T-helper 1 cell treated with Interleukin-12 subunit alpha and Interleukin-12 subunit beta and Interleukin-4 antibody, amounts not matched to agents 30 μg/mL and 1 μg/mL, for 36 hours (primary cell): ENCODE measurements at regions not wholly inside any gene's neighbourhood (a gene's known extent, or its start where the extent isn't known, plus 50 kb on each side); places are given as distances from the start of the nearest gene placed in this dataset.

Source experiments
- H3K27ac Mint-ChIP-seq: one replicate; pipeline ENCODE4 v1.8.0; 2021; ENCODE audit warnings: mild to moderate bottlenecking, mixed read lengths
- H3K27me3 Mint-ChIP-seq: one replicate; pipeline ENCODE4 v1.8.0; 2021; ENCODE audit warnings: low read depth, mixed read lengths
- H3K36me3 Mint-ChIP-seq: one replicate; pipeline ENCODE4 v1.8.0; 2021; ENCODE audit warnings: low read depth, mixed read lengths
- H3K4me1 Mint-ChIP-seq: one replicate; pipeline ENCODE4 v1.8.0; 2021; ENCODE audit warnings: low read depth, mixed read lengths
- H3K4me3 Mint-ChIP-seq: one replicate; pipeline ENCODE4 v1.8.0; 2021; ENCODE audit warnings: mild to moderate bottlenecking, moderate library complexity, mixed read lengths
- H3K9me3 Mint-ChIP-seq: one replicate; pipeline ENCODE4 v1.8.0; 2021; ENCODE audit warnings: mixed read lengths

DNA sequence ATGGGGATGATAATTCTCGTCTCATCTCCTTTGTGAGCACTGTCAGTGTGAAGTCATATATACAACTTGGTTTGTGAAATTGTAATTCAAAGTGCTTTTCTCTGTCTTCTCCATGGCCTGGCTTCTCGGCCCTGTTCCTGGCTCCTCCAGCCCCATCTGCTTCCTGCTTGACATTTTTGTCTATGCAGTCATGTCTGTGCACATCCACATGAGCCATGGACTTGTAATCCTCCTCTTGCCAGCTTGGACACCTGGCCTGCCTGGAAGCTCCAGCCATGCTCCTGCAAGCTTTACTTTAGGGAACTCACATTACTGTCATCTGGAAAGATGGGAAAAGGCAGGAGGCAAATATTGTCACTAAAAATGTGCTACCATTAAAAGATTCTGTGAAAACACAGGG is 576.0 kb upstream of the DPP6 start:
- H3K27ac Mint-ChIP-seq: no peak overlapping the region
- H3K36me3 Mint-ChIP-seq: no peaks in the 10 kb centered on the region
- no peaks in the 10 kb centered on the region for H3K4me1 Mint-ChIP-seq
- peaks cover 4% of the 10 kb centered on the region for H3K9me3 Mint-ChIP-seq
- no peak overlapping the region for H3K4me3 Mint-ChIP-seq
- H3K27me3 Mint-ChIP-seq: no peaks in the 10 kb centered on the region

DNA sequence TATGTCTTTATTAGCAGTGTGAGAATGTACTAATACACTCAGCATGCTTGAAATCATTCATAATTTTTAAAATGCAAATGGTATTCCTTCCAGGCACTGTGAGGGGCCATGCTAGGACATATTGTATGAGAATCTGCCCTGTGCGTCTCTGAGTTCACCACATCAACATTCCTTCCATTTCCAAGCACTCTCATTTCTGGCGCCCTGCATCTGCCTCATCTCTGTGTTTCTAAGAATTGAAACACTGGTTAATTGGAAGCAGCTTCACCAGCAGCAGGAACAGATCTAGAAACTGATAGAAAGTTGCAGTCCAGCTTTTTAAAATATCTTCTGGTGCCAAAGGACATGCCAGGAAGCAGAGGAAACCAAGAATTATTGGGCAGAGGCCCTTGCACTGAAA is 555.9 kb upstream of the DPP6 start:
- no peaks in the 10 kb centered on the region for H3K27me3 Mint-ChIP-seq
- H3K9me3 Mint-ChIP-seq: peaks cover 7% of the 10 kb centered on the region
- H3K4me1 Mint-ChIP-seq: no peaks in the 10 kb centered on the region
- no peaks in the 10 kb centered on the region for H3K36me3 Mint-ChIP-seq
- H3K27ac Mint-ChIP-seq: no peak overlapping the region
- H3K4me3 Mint-ChIP-seq: no peak overlapping the region

- Mint-ChIP-seq H3K36me3 (no peaks in the 10 kb centered on the region), H3K4me1 (no peaks in the 10 kb centered on the region), H3K9me3 (peaks cover 4% of the 10 kb centered on the region), H3K4me3 (no peak overlapping the region), H3K27ac (no peak overlapping the region), H3K27me3 (no peaks in the 10 kb centered on the region)
These were observed 549.1 kb upstream of the DPP6 start for GRCh38 chr7:153503093-153503492.

GRCh38 chr7:153504288-153505075 is 547.7 kb upstream of the DPP6 start:
- H3K27ac Mint-ChIP-seq: no peak overlapping the region
- peaks cover 4% of the 10 kb centered on the region for H3K9me3 Mint-ChIP-seq
- no peaks in the 10 kb centered on the region for H3K27me3 Mint-ChIP-seq
- no peaks in the 10 kb centered on the region for H3K36me3 Mint-ChIP-seq
- H3K4me3 Mint-ChIP-seq: no peak overlapping the region
- H3K4me1 Mint-ChIP-seq: no peaks in the 10 kb centered on the region

DNA sequence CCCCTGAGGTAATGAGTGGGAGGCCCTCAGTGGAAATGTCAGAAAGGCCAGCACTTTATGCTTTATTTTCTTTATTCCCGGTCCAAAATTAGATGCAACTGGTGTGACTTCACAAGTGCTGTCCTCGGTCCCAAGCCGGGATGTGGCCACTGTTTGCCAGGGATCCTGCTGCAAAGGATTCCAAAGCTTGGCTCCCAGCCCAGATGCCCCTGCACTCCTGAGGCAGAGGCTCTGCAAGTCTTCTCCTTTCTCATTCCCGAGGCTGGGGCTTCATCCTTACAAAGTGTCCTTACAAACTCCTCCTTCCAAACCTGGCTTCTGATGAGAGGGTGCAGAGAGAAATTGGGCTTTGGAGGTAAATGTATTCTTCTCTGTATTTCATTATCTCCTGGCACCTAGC is 544.3 kb upstream of the DPP6 start:
- Mint-ChIP-seq H3K27me3 (no peaks in the 10 kb centered on the region), H3K36me3 (no peaks in the 10 kb centered on the region), H3K4me1 (no peaks in the 10 kb centered on the region), H3K9me3 (peaks cover 4% of the 10 kb centered on the region), H3K27ac (no peak overlapping the region), H3K4me3 (no peak overlapping the region)

- Mint-ChIP-seq H3K27me3 (no peaks in the 10 kb centered on the region), H3K36me3 (no peaks in the 10 kb centered on the region), H3K4me3 (no peak overlapping the region), H3K9me3 (peaks cover 12% of the 10 kb centered on the region), H3K27ac (no peak overlapping the region), H3K4me1 (no peaks in the 10 kb centered on the region)
These were observed 542.4 kb upstream of the DPP6 start for GRCh38 chr7:153509768-153510167.

- Mint-ChIP-seq H3K27me3 (no peaks in the 10 kb centered on the region), H3K4me1 (no peaks in the 10 kb centered on the region), H3K36me3 (no peaks in the 10 kb centered on the region), H3K27ac (no peak overlapping the region), H3K9me3 (peaks cover 13% of the 10 kb centered on the region), H3K4me3 (no peak overlapping the region)
These were observed 541.5 kb upstream of the DPP6 start for GRCh38 chr7:153510674-153511073.

DNA sequence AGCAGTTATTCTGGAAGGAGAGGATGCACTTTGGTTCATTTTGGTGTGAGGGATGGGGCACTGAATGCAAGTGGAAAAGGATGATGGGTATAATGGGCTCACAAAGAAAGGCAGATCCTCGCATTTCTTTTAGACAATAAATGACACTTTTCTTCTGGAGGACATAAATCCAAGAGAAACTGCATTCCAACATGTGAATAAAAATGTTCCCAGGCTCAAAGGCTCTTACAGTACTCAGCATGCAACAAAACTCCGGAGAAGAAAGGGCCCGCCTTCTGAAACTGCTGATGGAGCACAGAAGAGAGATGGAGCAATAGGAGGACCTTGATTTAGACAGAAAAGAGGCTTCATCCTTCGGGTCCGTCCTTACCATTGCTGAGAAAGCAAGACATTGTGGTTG is 538.2 kb upstream of the DPP6 start:
- Mint-ChIP-seq H3K36me3 (no peaks in the 10 kb centered on the region), H3K27me3 (no peaks in the 10 kb centered on the region), H3K4me1 (no peaks in the 10 kb centered on the region), H3K4me3 (no peak overlapping the region), H3K9me3 (peaks cover 24% of the 10 kb centered on the region), H3K27ac (no peak overlapping the region)

DNA sequence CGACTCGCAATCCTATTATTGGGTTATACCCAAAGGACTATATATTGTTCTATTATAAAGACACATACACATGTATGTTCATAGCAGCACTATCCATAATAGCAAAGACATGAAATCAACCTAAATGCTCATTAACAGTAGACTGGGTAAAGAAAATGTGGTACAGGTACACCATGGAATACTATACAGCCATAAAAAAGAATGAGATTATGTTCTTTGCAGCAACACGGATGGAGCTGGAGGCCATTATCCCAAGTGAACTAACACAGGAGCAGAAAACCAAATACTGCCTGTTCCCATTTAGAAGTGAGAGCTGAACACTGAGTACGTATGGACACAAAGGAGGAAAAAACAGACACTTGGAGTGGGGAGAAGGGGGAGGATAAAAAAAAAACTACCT is 536.8 kb upstream of the DPP6 start:
- Mint-ChIP-seq H3K36me3 (no peaks in the 10 kb centered on the region), H3K9me3 (peaks cover 28% of the 10 kb centered on the region), H3K4me1 (no peaks in the 10 kb centered on the region), H3K27me3 (no peaks in the 10 kb centered on the region), H3K4me3 (no peak overlapping the region), H3K27ac (no peak overlapping the region)

DNA sequence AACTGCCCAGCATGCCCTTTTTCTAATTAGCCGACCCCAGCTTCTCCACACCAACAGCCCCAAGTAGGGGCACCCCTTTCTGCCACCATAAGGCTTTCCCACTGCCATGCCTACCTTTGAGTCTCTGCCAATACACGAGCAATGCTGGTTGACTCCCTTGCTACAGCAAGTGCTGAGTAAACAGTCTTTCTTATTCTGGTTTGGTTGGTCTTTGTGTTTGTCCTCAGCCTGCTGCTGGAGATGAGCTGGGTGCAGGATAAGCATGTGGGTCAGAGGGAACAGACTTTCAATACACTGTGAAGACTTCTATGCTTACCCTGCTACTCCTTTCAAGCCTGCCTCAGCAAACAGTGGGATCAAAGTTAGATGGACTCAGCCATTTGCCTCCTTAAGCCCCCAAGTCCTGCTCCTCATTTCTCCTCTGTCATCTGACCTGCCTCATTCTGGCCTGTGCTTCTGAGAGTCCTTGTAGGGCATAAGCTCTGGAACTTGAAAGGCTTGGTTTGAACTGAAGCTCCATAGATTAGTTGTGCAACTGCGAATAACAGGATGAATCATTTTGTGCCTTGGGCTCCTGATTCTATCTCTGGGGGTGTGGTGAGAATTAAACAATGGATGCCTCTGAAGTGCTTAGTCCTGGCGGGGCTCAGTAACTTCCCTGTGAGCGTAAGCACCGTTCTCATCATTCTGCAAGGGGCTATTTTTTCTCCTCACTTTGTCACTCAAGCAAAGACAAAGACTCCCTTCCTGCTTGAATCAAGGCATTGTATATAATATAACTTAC is 533.8 kb upstream of the DPP6 start:
- peaks cover 28% of the 10 kb centered on the region for H3K9me3 Mint-ChIP-seq
- no peak overlapping the region for H3K4me3 Mint-ChIP-seq
- no peak overlapping the region for H3K27ac Mint-ChIP-seq
- no peaks in the 10 kb centered on the region for H3K4me1 Mint-ChIP-seq
- no peaks in the 10 kb centered on the region for H3K27me3 Mint-ChIP-seq
- no peaks in the 10 kb centered on the region for H3K36me3 Mint-ChIP-seq

GRCh38 chr7:153521370-153521769 is 530.8 kb upstream of the DPP6 start:
- H3K4me3 Mint-ChIP-seq: no peak overlapping the region
- H3K9me3 Mint-ChIP-seq: peaks cover 19% of the 10 kb centered on the region
- no peak overlapping the region for H3K27ac Mint-ChIP-seq
- no peaks in the 10 kb centered on the region for H3K27me3 Mint-ChIP-seq
- no peaks in the 10 kb centered on the region for H3K4me1 Mint-ChIP-seq
- H3K36me3 Mint-ChIP-seq: no peaks in the 10 kb centered on the region

GRCh38 chr7:153522261-153522660 is 529.9 kb upstream of the DPP6 start:
- Mint-ChIP-seq H3K27ac (no peak overlapping the region), H3K36me3 (no peaks in the 10 kb centered on the region), H3K27me3 (no peaks in the 10 kb centered on the region), H3K4me3 (no peak overlapping the region), H3K4me1 (no peaks in the 10 kb centered on the region), H3K9me3 (peaks cover 22% of the 10 kb centered on the region)

DNA sequence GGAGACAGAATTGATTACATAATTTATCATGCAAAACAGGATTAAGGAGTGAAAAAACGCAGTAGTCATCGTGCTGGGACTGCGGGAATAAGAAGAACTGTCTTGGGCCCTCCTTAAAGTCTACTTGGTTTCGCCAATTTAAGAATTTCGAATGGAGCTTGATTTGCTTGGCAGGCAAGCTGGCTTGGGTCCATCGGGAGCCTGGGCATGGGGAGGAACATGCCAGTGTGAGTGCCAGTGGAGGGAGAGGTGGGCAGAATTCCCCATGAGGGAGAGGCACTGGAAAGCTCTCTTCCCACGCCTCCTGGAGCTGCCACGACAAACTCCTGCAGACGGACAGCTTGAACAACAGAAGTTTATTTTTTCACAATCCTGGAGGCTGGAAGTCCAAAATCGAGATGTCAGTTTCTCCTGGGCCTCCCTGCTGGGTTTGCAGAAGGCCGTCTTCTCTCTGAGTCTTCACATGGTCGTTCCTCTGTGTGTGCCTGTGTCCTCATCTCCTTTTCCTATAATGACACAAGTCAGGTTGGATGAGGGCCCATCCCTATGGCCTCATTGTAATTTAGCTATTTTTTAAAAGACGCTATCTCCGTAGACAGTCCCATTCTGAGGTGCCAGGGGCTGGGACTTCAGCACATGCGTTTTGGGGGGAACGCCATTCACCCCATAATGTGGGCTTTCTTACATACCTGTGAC is 528.7 kb upstream of the DPP6 start:
- no peaks in the 10 kb centered on the region for H3K36me3 Mint-ChIP-seq
- no peak overlapping the region for H3K27ac Mint-ChIP-seq
- no peaks in the 10 kb centered on the region for H3K4me1 Mint-ChIP-seq
- no peaks in the 10 kb centered on the region for H3K27me3 Mint-ChIP-seq
- H3K9me3 Mint-ChIP-seq: peaks cover 14% of the 10 kb centered on the region
- H3K4me3 Mint-ChIP-seq: no peak overlapping the region

- H3K4me1 Mint-ChIP-seq: no peaks in the 10 kb centered on the region
- no peaks in the 10 kb centered on the region for H3K36me3 Mint-ChIP-seq
- H3K9me3 Mint-ChIP-seq: peaks cover 12% of the 10 kb centered on the region
- no peaks in the 10 kb centered on the region for H3K27me3 Mint-ChIP-seq
- no peak overlapping the region for H3K27ac Mint-ChIP-seq
- no peak overlapping the region for H3K4me3 Mint-ChIP-seq
These were observed 528.1 kb upstream of the DPP6 start for GRCh38 chr7:153524070-153524601.
